ENCODE measurements at regions not wholly inside any gene's neighbourhood (a gene's known extent, or its start where the extent isn't known, plus 50 kb on each side); places are given as distances from the start of the nearest gene placed in this dataset.
"Not testable (repeated sequence)": the region's sequence is repeated elsewhere in the genome, so short reads cannot be mapped to it uniquely, and the experiment has no call there.

- CTCF ChIA-PET = interaction anchor here (1.1 to 1.9 kb wide), 5 partner anchors 276 to 1475 kb away, joined by 3 to 7 read pairs (median 4); no protein-coding TSS in a partner anchor
- H3K4me3 Mint-ChIP-seq = no peak overlapping the region
- peaks cover 6% of the 10 kb centered on the region for H3K27me3 Mint-ChIP-seq (ENCODE audit: low read depth)
- no peak for ATAC-seq
- no peak overlapping the region for H3K27ac Mint-ChIP-seq
- H3K4me1 Mint-ChIP-seq = no peaks in the 10 kb centered on the region
- TF ChIP-seq HMGXB4 (CRISPR knock-in tag; IDR thresholded peaks at IDR 0.05) (no peak), GRHL2 (CRISPR knock-in tag; IDR thresholded peaks at IDR 0.05; ENCODE audit: insufficient replicate concordance, severe bottlenecking) (no peak), NFATC4 (CRISPR knock-in tag; IDR thresholded peaks at IDR 0.05) (no peak), CREB1 (CRISPR knock-in tag; IDR thresholded peaks at IDR 0.05) (no peak)
- H3K36me3 Mint-ChIP-seq = peaks cover 33% of the 10 kb centered on the region
- H3K9me3 Mint-ChIP-seq = peaks cover 28% of the 10 kb centered on the region
- POLR2A ChIA-PET = no interaction called here
- DNase-seq (ENCODE audit: low spot score) = no peak
Measured at GRCh38 chrX:76555269-76555668, 127.8 kb downstream of the MAGEE1 start.

GRCh38 chrX:76555816-76556215 is 128.3 kb downstream of the MAGEE1 start:
- peak; percentile 37; the same call in 1 of the 2 replicates for TF ChIP-seq CTCF (IDR thresholded peaks at IDR 0.05)
- no peak for TF ChIP-seq ZNF532 (CRISPR knock-in tag; IDR thresholded peaks at IDR 0.05; ENCODE audit: borderline replicate concordance)
- Mint-ChIP-seq H3K36me3 (peaks cover 38% of the 10 kb centered on the region), H3K4me1 (no peaks in the 10 kb centered on the region), H3K27me3 (ENCODE audit: low read depth) (peaks cover 6% of the 10 kb centered on the region), H3K27ac (no peak overlapping the region), H3K4me3 (no peak overlapping the region), H3K9me3 (peaks cover 33% of the 10 kb centered on the region)
- DNase-seq (ENCODE audit: low spot score) (peak; percentile 58), ATAC-seq (peak; percentile 62)
- ChIA-PET POLR2A (no interaction called here), CTCF (interaction anchor here (0.9 to 1.9 kb wide), 7 partner anchors 17 to 1474 kb away, joined by 3 to 7 read pairs (median 4); no protein-coding TSS in a partner anchor)

GRCh38 chrX:76564842-76565241 is 137.3 kb downstream of the MAGEE1 start:
- Mint-ChIP-seq H3K9me3 (peaks cover 43% of the 10 kb centered on the region), H3K36me3 (peaks cover 23% of the 10 kb centered on the region)
- H3K27ac Mint-ChIP-seq; H3K4me3 Mint-ChIP-seq; POLR2A ChIA-PET; H3K27me3 Mint-ChIP-seq (ENCODE audit: low read depth); ATAC-seq; CTCF ChIA-PET; DNase-seq (ENCODE audit: low spot score); H3K4me1 Mint-ChIP-seq: not testable (repeated sequence)

GRCh38 chrX:76605390-76605789 is 177.9 kb downstream of the MAGEE1 start:
- DNase-seq (ENCODE audit: low spot score) = no peak
- ChIA-PET POLR2A (no interaction called here), CTCF (no interaction called here)
- Mint-ChIP-seq H3K4me1 (no peaks in the 10 kb centered on the region), H3K4me3 (no peak overlapping the region), H3K9me3 (peaks cover 40% of the 10 kb centered on the region), H3K27me3 (ENCODE audit: low read depth) (no peaks in the 10 kb centered on the region; the same call in 1 of the 2 replicates), H3K27ac (no peak overlapping the region), H3K36me3 (peaks cover 17% of the 10 kb centered on the region)
- ATAC-seq = no peak
- no peak for TF ChIP-seq MLX (CRISPR knock-in tag; IDR thresholded peaks at IDR 0.05)
- TF ChIP-seq ZNF671 (CRISPR knock-in tag; IDR thresholded peaks at IDR 0.05) = no peak
- no peak for TF ChIP-seq RELA (CRISPR knock-in tag; IDR thresholded peaks at IDR 0.05; ENCODE audit: borderline replicate concordance)
- no peak for TF ChIP-seq NR3C1 (CRISPR knock-in tag; conservative IDR thresholded peaks at IDR 0.05; ENCODE audit: low read depth)
- no peak for TF ChIP-seq NR2C2 (CRISPR knock-in tag; IDR thresholded peaks at IDR 0.05)
- no peak for TF ChIP-seq MXD4 (CRISPR knock-in tag; IDR thresholded peaks at IDR 0.05; ENCODE audit: borderline replicate concordance)
- no peak for TF ChIP-seq HMGXB4 (CRISPR knock-in tag; IDR thresholded peaks at IDR 0.05)
- no peak for TF ChIP-seq ZNF232 (CRISPR knock-in tag; IDR thresholded peaks at IDR 0.05)
